ENCODE measurements at regions not wholly inside any gene's neighbourhood (a gene's known extent, or its start where the extent isn't known, plus 50 kb on each side); places are given as distances from the start of the nearest gene placed in this dataset.
A peak's percentile ranks its signal among the peaks of the same experiment; 100 is the strongest.

- TF ChIP-seq EZH2phosphoT487 (IDR thresholded peaks at IDR 0.05; ENCODE audit: borderline replicate concordance, low read depth, low read length) (no peak), CTCF (conservative IDR thresholded peaks at IDR 0.05; ENCODE audit: low read length) (no peak)
- intact Hi-C loops (cut with micrococcal nuclease; ENCODE audit: unreplicated experiment), result loop anchor here (5.0 kb wide), 1 partner anchor 93 kb away; no protein-coding TSS in a partner anchor
- peak overlapping the region; percentile 51 for H3K4me2 ChIP-seq (ENCODE audit: low read length)
Measured at GRCh38 chr7:47724335-47724982, 142.5 kb upstream of the TNS3 start.

DNA sequence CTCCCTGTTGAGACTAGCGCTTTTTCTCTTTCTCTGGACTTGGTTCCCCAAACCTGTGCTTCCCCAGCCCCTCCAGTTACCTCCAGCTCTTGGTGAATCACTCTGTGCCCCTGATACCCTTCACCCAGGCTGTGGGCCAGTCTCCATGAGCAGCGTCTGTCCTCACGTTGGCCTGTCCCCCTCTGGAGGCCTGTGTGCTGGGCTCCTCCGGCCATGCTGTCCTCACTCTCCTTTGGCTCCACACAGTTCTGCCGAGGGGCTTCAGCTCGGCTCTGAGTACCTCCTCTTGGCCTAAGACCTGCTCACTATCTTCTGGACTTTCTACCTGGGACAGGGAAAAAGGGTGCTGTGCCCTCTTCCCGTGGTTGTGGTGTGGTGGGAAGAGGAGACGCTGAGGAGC is 140.2 kb upstream of the TNS3 start:
- H3K9me3 ChIP-seq (ENCODE audit: low read length), result no peaks in the 10 kb centered on the region
- H2AFZ ChIP-seq (ENCODE audit: low read length), result no peak overlapping the region
- H3K9me2 ChIP-seq (ENCODE audit: insufficient read depth, low read length), result no peaks in the 10 kb centered on the region
- BruUV-seq (replicated peaks), result no TSS peak
- no peak overlapping the region for H3K27ac ChIP-seq (ENCODE audit: low read depth, low read length, poor library complexity, severe bottlenecking)
- H3K79me2 ChIP-seq (ENCODE audit: insufficient read depth, low read depth, low read length), result no peaks in the 10 kb centered on the region
- DNase-seq (ENCODE audit: low spot score), result no peak
- H4K20me1 ChIP-seq (ENCODE audit: insufficient read depth, low read length), result no peaks in the 10 kb centered on the region
- H3K4me2 ChIP-seq (ENCODE audit: low read length), result no peak overlapping the region
- TF ChIP-seq CTCF (conservative IDR thresholded peaks at IDR 0.05; ENCODE audit: low read length), result no peak
- no peak for TF ChIP-seq EZH2phosphoT487 (IDR thresholded peaks at IDR 0.05; ENCODE audit: borderline replicate concordance, low read depth, low read length)
- peaks cover 69% of the 10 kb centered on the region for H3K4me1 ChIP-seq (ENCODE audit: insufficient read depth, low read length, poor library complexity, severe bottlenecking)
- intact Hi-C loops (cut with micrococcal nuclease; ENCODE audit: unreplicated experiment), result loop anchor here (5.0 kb wide), 1 partner anchor 95 kb away; no protein-coding TSS in a partner anchor
- ChIA-PET CTCF (ENCODE audit: unreplicated experiment) (no interaction called here), POLR2A (no interaction called here)
- H3K4me3 ChIP-seq (ENCODE audit: low read depth, low read length, poor library complexity, severe bottlenecking), result no peak overlapping the region
- H3K36me3 ChIP-seq (ENCODE audit: insufficient read depth, low read length), result no peaks in the 10 kb centered on the region

More at GRCh38 chr7:47724335-47724982, 142.5 kb upstream of the TNS3 start:
- no peak for DNase-seq (ENCODE audit: low spot score)
- no TSS peak for BruUV-seq (replicated peaks)
- Histone ChIP-seq H2AFZ (ENCODE audit: low read length) (peak overlapping the region; percentile 76; the same call in 1 of the 2 replicates), H3K4me1 (ENCODE audit: insufficient read depth, low read length, poor library complexity, severe bottlenecking) (peaks cover 46% of the 10 kb centered on the region), H4K20me1 (ENCODE audit: insufficient read depth, low read length) (no peaks in the 10 kb centered on the region), H3K4me3 (ENCODE audit: low read depth, low read length, poor library complexity, severe bottlenecking) (no peak overlapping the region), H3K9me2 (ENCODE audit: insufficient read depth, low read length) (no peaks in the 10 kb centered on the region), H3K36me3 (ENCODE audit: insufficient read depth, low read length) (no peaks in the 10 kb centered on the region), H3K9me3 (ENCODE audit: low read length) (no peaks in the 10 kb centered on the region), H3K79me2 (ENCODE audit: insufficient read depth, low read depth, low read length) (no peaks in the 10 kb centered on the region), H3K27ac (ENCODE audit: low read depth, low read length, poor library complexity, severe bottlenecking) (no peak overlapping the region)
- ChIA-PET POLR2A (interaction anchor here (0.7 to 1.4 kb wide), 3 partner anchors 10 to 77 kb away, joined by 3 read pairs; no protein-coding TSS in a partner anchor), CTCF (ENCODE audit: unreplicated experiment) (interaction anchor here (0.6 kb wide), 2 partner anchors 47 to 143 kb away, joined by 3 read pairs; partner anchors contain the start of gene TNS3)

DNA sequence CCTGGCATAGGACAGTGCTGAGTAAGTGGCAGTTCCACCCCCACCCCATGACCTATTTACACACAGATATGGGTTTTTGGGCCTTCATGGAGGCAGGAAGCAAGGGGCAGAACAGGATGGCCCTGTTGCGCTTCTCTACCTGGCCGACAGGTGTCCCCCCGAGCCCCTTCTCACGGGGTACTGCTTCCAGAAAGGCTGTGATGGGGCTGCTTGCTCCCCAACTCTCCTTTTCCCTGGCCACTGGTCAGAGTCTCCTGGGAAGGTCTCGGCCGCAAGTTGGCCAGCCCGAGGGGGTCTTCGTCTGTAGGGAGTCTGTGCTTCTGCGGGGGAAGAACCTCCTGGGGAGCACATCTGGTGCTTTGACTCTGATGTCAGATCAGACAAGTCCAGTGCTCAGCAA is 139.8 kb upstream of the TNS3 start:
- peak; percentile 47 for DNase-seq (ENCODE audit: low spot score)
- ChIA-PET POLR2A (interaction anchor here (1.5 to 1.7 kb wide), 2 partner anchors 51 to 93 kb away, joined by 3 to 10 read pairs; no protein-coding TSS in a partner anchor), CTCF (ENCODE audit: unreplicated experiment) (interaction anchor here (1.2 kb wide), 1 partner anchor 12 kb away, joined by 3 read pairs; no protein-coding TSS in a partner anchor)
- H3K79me2 ChIP-seq (ENCODE audit: insufficient read depth, low read depth, low read length), result no peaks in the 10 kb centered on the region
- no peaks in the 10 kb centered on the region for H3K9me3 ChIP-seq (ENCODE audit: low read length)
- H2AFZ ChIP-seq (ENCODE audit: low read length), result peak overlapping the region; percentile 81; the same call in 1 of the 2 replicates
- no peaks in the 10 kb centered on the region for H4K20me1 ChIP-seq (ENCODE audit: insufficient read depth, low read length)
- BruUV-seq (replicated peaks), result no TSS peak
- peaks cover 73% of the 10 kb centered on the region for H3K4me1 ChIP-seq (ENCODE audit: insufficient read depth, low read length, poor library complexity, severe bottlenecking)
- no peak overlapping the region for H3K4me2 ChIP-seq (ENCODE audit: low read length)
- no peak overlapping the region for H3K27ac ChIP-seq (ENCODE audit: low read depth, low read length, poor library complexity, severe bottlenecking)
- TF ChIP-seq CTCF (conservative IDR thresholded peaks at IDR 0.05; ENCODE audit: low read length) (peak; percentile 77), EZH2phosphoT487 (IDR thresholded peaks at IDR 0.05; ENCODE audit: borderline replicate concordance, low read depth, low read length) (no peak)
- H3K9me2 ChIP-seq (ENCODE audit: insufficient read depth, low read length), result no peaks in the 10 kb centered on the region
- no peaks in the 10 kb centered on the region for H3K36me3 ChIP-seq (ENCODE audit: insufficient read depth, low read length)
- intact Hi-C loops (cut with micrococcal nuclease; ENCODE audit: unreplicated experiment), result loop anchor here (5.0 kb wide), 1 partner anchor 96 kb away; no protein-coding TSS in a partner anchor
- H3K4me3 ChIP-seq (ENCODE audit: low read depth, low read length, poor library complexity, severe bottlenecking), result no peak overlapping the region

Measured in OCI-LY7 (cell line).